ENCODE measurements at regions not wholly inside any gene's neighbourhood (a gene's known extent, or its start where the extent isn't known, plus 50 kb on each side); places are given as distances from the start of the nearest gene placed in this dataset.

- H3K4me1 ChIP-seq (ENCODE audit: insufficient read depth): no peaks in the 10 kb centered on the region
- H3K9me3 ChIP-seq: no peaks in the 10 kb centered on the region
- no peak overlapping the region for H3K4me3 ChIP-seq
- no peak overlapping the region for H3K27ac ChIP-seq
- TF ChIP-seq POLR2A (IDR thresholded peaks at IDR 0.05): no peak
- intact Hi-C loops (cut with DNase I): no loop called here
- no peak for DNase-seq
- no peaks in the 10 kb centered on the region for H3K27me3 ChIP-seq
- 83 to 89% (median 84%) methylated on average over 10 of the region's 10 CpGs for WGBS, 3 donors
- no peaks in the 10 kb centered on the region for H3K36me3 ChIP-seq
These were observed 1234.7 kb downstream of the TBC1D22A start for GRCh38 chr22:47997052-47997590.

- 91 to 97% (median 95%) methylated on average over 6 to 8 of the region's 8 CpGs for WGBS, 3 donors
- Histone ChIP-seq H3K9me3 (no peaks in the 10 kb centered on the region), H3K27me3 (no peaks in the 10 kb centered on the region), H3K36me3 (no peaks in the 10 kb centered on the region), H3K4me3 (no peak overlapping the region), H3K4me1 (ENCODE audit: insufficient read depth) (no peaks in the 10 kb centered on the region), H3K27ac (no peak overlapping the region)
- TF ChIP-seq CTCF (IDR thresholded peaks at IDR 0.05): no peak
- TF ChIP-seq POLR2A (IDR thresholded peaks at IDR 0.05): no peak
- no peak for TF ChIP-seq EP300 (IDR thresholded peaks at IDR 0.05)
- no peak for DNase-seq
- intact Hi-C loops (cut with DNase I): no loop called here
These were observed 1234.0 kb downstream of the TBC1D22A start for GRCh38 chr22:47996446-47996857.

GRCh38 chr22:47995718-47996117 lies 1233.3 kb downstream of the TBC1D22A start:
- no peaks in the 10 kb centered on the region for H3K9me3 ChIP-seq
- H3K27me3 ChIP-seq: no peaks in the 10 kb centered on the region
- DNase-seq: no peak
- TF ChIP-seq CTCF (IDR thresholded peaks at IDR 0.05): no peak
- no peak for TF ChIP-seq EP300 (IDR thresholded peaks at IDR 0.05)
- TF ChIP-seq POLR2A (IDR thresholded peaks at IDR 0.05): no peak
- intact Hi-C loops (cut with DNase I): no loop called here
- H3K4me1 ChIP-seq (ENCODE audit: insufficient read depth): no peaks in the 10 kb centered on the region
- H3K27ac ChIP-seq: no peak overlapping the region
- WGBS, 3 donors: 89 to 96% (median 94%) methylated on average over 8 of the region's 8 CpGs
- no peak overlapping the region for H3K4me3 ChIP-seq
- H3K36me3 ChIP-seq: no peaks in the 10 kb centered on the region

- Histone ChIP-seq H3K27me3 (no peaks in the 10 kb centered on the region), H3K27ac (no peak overlapping the region), H3K9me3 (no peaks in the 10 kb centered on the region), H3K4me1 (ENCODE audit: insufficient read depth) (no peaks in the 10 kb centered on the region), H3K4me3 (no peak overlapping the region), H3K36me3 (no peaks in the 10 kb centered on the region)
- intact Hi-C loops (cut with DNase I): no loop called here
- TF ChIP-seq CTCF (IDR thresholded peaks at IDR 0.05) (no peak), EP300 (IDR thresholded peaks at IDR 0.05) (no peak), POLR2A (IDR thresholded peaks at IDR 0.05) (no peak)
- no peak for DNase-seq
- whole genome bisulfite sequencing, 3 donors: 85 to 89% (median 85%) methylated on average over 17 of the region's 17 CpGs
These were observed 1232.8 kb downstream of the TBC1D22A start for GRCh38 chr22:47995264-47995627.

- intact Hi-C loops (cut with DNase I): no loop called here
- H3K27me3 ChIP-seq: no peaks in the 10 kb centered on the region
- no peak for DNase-seq
- no peak overlapping the region for H3K4me3 ChIP-seq
- no peaks in the 10 kb centered on the region for H3K36me3 ChIP-seq
- TF ChIP-seq CTCF (IDR thresholded peaks at IDR 0.05) (no peak), POLR2A (IDR thresholded peaks at IDR 0.05) (no peak), EP300 (IDR thresholded peaks at IDR 0.05) (no peak)
- no peaks in the 10 kb centered on the region for H3K9me3 ChIP-seq
- no peaks in the 10 kb centered on the region for H3K4me1 ChIP-seq (ENCODE audit: insufficient read depth)
- H3K27ac ChIP-seq: no peak overlapping the region
- 41 to 58% (median 50%) methylated on average over 11 of the region's 11 CpGs for WGBS, 3 donors
These were observed 1232.3 kb downstream of the TBC1D22A start for GRCh38 chr22:47994601-47995263.
